ENCODE measurements at regions not wholly inside any gene's neighbourhood (a gene's known extent, or its start where the extent isn't known, plus 50 kb on each side); places are given as distances from the start of the nearest gene placed in this dataset.
A peak's percentile ranks its signal among the peaks of the same experiment; 100 is the strongest.

DNA sequence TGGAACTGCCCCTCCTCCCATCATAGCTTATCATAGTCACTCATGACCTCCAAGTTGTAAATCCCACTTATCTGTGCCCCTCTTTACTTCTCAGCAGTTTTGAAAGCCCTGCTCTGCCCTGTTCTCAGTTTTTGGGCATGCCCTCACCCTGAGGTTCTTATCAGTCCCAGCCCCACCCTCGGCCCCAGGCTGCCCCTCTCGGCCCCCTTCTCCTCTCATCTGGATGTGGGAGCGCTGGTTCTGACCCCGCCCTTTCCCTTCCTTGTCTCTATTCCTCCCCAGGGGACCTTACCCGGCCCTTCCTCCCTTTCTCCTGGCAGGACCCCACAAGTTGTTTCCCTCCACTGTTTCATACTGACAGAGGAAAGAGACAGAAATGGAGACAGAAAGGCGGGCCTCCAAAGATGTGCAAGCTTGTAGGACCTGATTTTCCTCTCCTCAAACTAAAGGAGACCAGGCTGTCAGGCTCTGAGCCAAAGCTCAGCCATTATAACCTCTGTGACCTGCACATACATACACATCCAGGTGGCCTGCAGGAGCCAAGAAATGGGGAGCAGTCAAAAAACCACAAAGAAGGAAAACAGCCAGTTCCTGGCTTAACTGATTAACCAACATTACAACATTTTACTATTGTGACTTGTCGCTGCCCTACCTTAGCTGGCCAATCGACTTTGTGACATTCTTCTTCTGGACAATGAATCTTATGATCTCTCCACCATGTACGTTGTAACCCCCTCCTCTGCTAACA is 171.0 kb upstream of the HS6ST1 start:
- Histone ChIP-seq H3F3A (ENCODE audit: low read depth) (peaks cover 9% of the 10 kb centered on the region), H3K27ac (no peak overlapping the region), H3K9me3 (ENCODE audit: low read depth) (no peaks in the 10 kb centered on the region), H3K9ac (no peak overlapping the region), H3K4me1 (peaks cover 14% of the 10 kb centered on the region), H3K27me3 (no peaks in the 10 kb centered on the region), H3K36me3 (no peaks in the 10 kb centered on the region), H2AFZ (replicated peaks) (no peak overlapping the region), H4K20me1 (ENCODE audit: low read depth) (no peaks in the 10 kb centered on the region), H3K4me3 (no peak overlapping the region), H3K4me2 (no peak overlapping the region), H3K79me2 (ENCODE audit: low read depth) (no peaks in the 10 kb centered on the region)
- Mint-ChIP-seq H3K27ac (peak overlapping the region; percentile 52), H3K36me3 (no peaks in the 10 kb centered on the region), H3K4me1 (peaks cover 56% of the 10 kb centered on the region), H3K9me3 (no peaks in the 10 kb centered on the region), H3K4me3 (no peak overlapping the region), H3K27me3 (ENCODE audit: insufficient read depth, low read depth) (peaks cover 7% of the 10 kb centered on the region)
- TF ChIP-seq EZH2phosphoT487 (IDR thresholded peaks at IDR 0.05) (no peak), EZH2 (IDR thresholded peaks at IDR 0.05) (no peak)
- TF ChIP-seq, protein P1, sequence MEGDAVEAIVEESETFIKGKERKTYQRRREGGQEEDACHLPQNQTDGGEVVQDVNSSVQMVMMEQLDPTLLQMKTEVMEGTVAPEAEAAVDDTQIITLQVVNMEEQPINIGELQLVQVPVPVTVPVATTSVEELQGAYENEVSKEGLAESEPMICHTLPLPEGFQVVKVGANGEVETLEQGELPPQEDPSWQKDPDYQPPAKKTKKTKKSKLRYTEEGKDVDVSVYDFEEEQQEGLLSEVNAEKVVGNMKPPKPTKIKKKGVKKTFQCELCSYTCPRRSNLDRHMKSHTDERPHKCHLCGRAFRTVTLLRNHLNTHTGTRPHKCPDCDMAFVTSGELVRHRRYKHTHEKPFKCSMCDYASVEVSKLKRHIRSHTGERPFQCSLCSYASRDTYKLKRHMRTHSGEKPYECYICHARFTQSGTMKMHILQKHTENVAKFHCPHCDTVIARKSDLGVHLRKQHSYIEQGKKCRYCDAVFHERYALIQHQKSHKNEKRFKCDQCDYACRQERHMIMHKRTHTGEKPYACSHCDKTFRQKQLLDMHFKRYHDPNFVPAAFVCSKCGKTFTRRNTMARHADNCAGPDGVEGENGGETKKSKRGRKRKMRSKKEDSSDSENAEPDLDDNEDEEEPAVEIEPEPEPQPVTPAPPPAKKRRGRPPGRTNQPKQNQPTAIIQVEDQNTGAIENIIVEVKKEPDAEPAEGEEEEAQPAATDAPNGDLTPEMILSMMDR (IDR thresholded peaks at IDR 0.05) = no peak
- no peak for DNase-seq (ENCODE audit: low spot score)

- Histone ChIP-seq H3K36me3 (no peaks in the 10 kb centered on the region), H2AFZ (replicated peaks) (no peak overlapping the region), H4K20me1 (ENCODE audit: low read depth) (no peaks in the 10 kb centered on the region), H3K9me3 (ENCODE audit: low read depth) (no peaks in the 10 kb centered on the region), H3F3A (ENCODE audit: low read depth) (peaks cover 9% of the 10 kb centered on the region), H3K79me2 (ENCODE audit: low read depth) (no peaks in the 10 kb centered on the region), H3K4me1 (peaks cover 17% of the 10 kb centered on the region), H3K9ac (no peak overlapping the region), H3K27me3 (no peaks in the 10 kb centered on the region), H3K4me3 (no peak overlapping the region), H3K4me2 (no peak overlapping the region), H3K27ac (no peak overlapping the region)
- Mint-ChIP-seq H3K9me3 (no peaks in the 10 kb centered on the region), H3K4me3 (no peak overlapping the region), H3K27me3 (ENCODE audit: insufficient read depth, low read depth) (peaks cover 7% of the 10 kb centered on the region), H3K27ac (peak overlapping the region; percentile 52), H3K36me3 (no peaks in the 10 kb centered on the region), H3K4me1 (peaks cover 58% of the 10 kb centered on the region)
- DNase-seq (ENCODE audit: low spot score) = no peak
- TF ChIP-seq EZH2phosphoT487 (IDR thresholded peaks at IDR 0.05) (no peak), EZH2 (IDR thresholded peaks at IDR 0.05) (no peak)
- TF ChIP-seq, protein P1 (IDR thresholded peaks at IDR 0.05) = no peak
These were observed 171.7 kb upstream of the HS6ST1 start for GRCh38 chr2:128490321-128490720.

DNA sequence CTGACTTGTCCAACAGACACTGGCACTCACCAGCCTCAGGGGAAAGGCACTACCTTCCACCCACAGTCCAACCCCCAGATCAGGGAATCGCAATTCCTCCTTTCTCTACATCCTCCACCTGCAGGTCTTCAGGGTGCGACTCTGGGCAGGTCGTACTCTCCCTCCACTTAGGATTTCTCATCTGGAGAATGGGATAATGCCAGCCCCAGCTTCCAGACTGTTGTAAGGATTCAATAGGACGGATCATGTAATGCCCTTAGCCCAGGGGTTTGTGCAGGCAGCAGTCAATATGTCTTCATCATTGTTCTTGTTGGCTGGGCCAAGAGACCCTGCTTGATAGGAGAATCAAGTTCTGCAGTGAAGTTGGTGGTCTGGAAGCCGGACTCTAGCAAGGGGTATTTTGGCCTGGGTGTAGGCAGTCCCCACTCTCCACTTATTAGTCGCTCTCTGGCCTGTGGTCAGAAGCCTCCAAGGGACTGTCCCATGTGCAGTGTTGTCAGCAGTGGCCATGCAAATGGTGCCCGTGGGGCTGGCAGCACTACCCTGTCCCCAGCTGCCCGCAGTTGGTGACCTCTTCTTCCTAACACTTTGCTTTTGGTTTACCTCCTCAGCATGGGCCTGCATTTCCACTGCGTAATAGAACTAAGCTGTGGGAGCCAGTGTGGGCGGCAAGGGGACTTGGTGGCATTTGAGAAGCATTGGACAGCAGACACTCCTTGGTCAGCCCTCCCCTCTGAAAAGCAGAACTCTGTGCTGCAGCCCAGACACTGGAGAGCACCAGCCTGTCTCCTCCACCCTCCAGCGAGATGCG is 172.4 kb upstream of the HS6ST1 start:
- Histone ChIP-seq H3K27me3 (no peaks in the 10 kb centered on the region), H3K79me2 (ENCODE audit: low read depth) (no peaks in the 10 kb centered on the region), H3K27ac (no peak overlapping the region), H4K20me1 (ENCODE audit: low read depth) (no peaks in the 10 kb centered on the region), H2AFZ (replicated peaks) (peak overlapping the region; percentile 37), H3F3A (ENCODE audit: low read depth) (peaks cover 9% of the 10 kb centered on the region), H3K36me3 (no peaks in the 10 kb centered on the region), H3K4me2 (no peak overlapping the region), H3K4me3 (no peak overlapping the region), H3K4me1 (peaks cover 17% of the 10 kb centered on the region), H3K9ac (no peak overlapping the region), H3K9me3 (ENCODE audit: low read depth) (no peaks in the 10 kb centered on the region)
- Mint-ChIP-seq H3K9me3 (no peaks in the 10 kb centered on the region), H3K4me1 (peaks cover 50% of the 10 kb centered on the region), H3K36me3 (no peaks in the 10 kb centered on the region), H3K4me3 (peak overlapping the region; percentile 6), H3K27ac (peak overlapping the region; percentile 12), H3K27me3 (ENCODE audit: insufficient read depth, low read depth) (peaks cover 4% of the 10 kb centered on the region)
- no peak for DNase-seq (ENCODE audit: low spot score)
- TF ChIP-seq, protein P1 (IDR thresholded peaks at IDR 0.05) = no peak
- TF ChIP-seq EZH2phosphoT487 (IDR thresholded peaks at IDR 0.05) = no peak
- no peak for TF ChIP-seq EZH2 (IDR thresholded peaks at IDR 0.05)

Measured in neural progenitor cell (in vitro differentiated cells).